Stimulated activated effector memory CD8-positive, alpha-beta T cell treated with anti-CD3 and anti-CD28 coated beads, Interleukin-12 subunit alpha, Interleukin-12 subunit beta, amount 100 ng/mL, for 72 hours (primary cell): ENCODE measurements at regions not wholly inside any gene's neighbourhood (a gene's known extent, or its start where the extent isn't known, plus 50 kb on each side); places are given as distances from the start of the nearest gene placed in this dataset.
"Not testable (repeated sequence)": the region's sequence is repeated elsewhere in the genome, so short reads cannot be mapped to it uniquely, and the experiment has no call there.

Experiments
- ATAC-seq: fragments of 150-1000 bp; cut with Tn5 transposase; 2 replicates; pipeline ENCODE4 v1.10.0; 2021
- DNase-seq, 2 donors: peaks; one replicate each; pipeline ENCODE4 v3.0.0; 2021 to 2022; ENCODE audit warnings: low spot score in 2 of 2
- H3K27ac Mint-ChIP-seq: one replicate; pipeline ENCODE4 v1.8.0; 2022; ENCODE audit warnings: mild to moderate bottlenecking, mixed read lengths
- H3K36me3 Mint-ChIP-seq: one replicate; pipeline ENCODE4 v1.8.0; 2022; ENCODE audit warnings: mild to moderate bottlenecking, mixed read lengths
- H3K4me1 Mint-ChIP-seq: one replicate; pipeline ENCODE4 v1.8.0; 2022; ENCODE audit warnings: mixed read lengths
- H3K4me3 Mint-ChIP-seq: one replicate; pipeline ENCODE4 v1.8.0; 2022; ENCODE audit warnings: mild to moderate bottlenecking, mixed read lengths
- H3K9me3 Mint-ChIP-seq: one replicate; pipeline ENCODE4 v1.8.0; 2022; ENCODE audit warnings: mixed read lengths

DNA sequence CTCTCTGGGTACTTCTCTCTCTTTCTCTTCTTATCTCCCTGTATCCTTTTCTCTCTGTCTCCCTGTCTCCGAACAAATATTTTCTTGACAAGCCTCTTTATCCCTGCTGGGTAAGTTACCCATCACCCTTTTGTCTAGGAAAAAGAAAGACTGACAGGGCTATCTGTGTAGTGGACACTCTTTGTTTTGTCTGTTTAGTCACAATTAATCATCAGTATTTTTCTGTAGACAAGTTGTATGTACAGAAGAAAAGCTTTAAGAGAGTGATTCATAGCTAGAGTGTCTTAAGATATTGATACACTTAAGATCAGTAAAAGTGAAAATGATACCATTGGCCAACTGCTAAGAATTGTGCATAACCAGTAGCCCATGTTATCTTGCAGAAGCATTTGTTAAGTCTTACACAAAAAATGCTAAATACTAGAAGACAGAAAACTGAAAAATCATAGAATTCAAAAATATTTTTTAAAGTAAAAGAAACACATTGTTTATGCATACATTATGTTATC, 1043.8 kb upstream of the EDIL3 start:
- DNase-seq = no peak
- H3K4me3 Mint-ChIP-seq = no peak overlapping the region
- no peaks in the 10 kb centered on the region for H3K4me1 Mint-ChIP-seq
- ATAC-seq = no peak
- H3K9me3 Mint-ChIP-seq = peaks cover 13% of the 10 kb centered on the region
- no peak overlapping the region for H3K27ac Mint-ChIP-seq
- H3K36me3 Mint-ChIP-seq = no peaks in the 10 kb centered on the region

DNA sequence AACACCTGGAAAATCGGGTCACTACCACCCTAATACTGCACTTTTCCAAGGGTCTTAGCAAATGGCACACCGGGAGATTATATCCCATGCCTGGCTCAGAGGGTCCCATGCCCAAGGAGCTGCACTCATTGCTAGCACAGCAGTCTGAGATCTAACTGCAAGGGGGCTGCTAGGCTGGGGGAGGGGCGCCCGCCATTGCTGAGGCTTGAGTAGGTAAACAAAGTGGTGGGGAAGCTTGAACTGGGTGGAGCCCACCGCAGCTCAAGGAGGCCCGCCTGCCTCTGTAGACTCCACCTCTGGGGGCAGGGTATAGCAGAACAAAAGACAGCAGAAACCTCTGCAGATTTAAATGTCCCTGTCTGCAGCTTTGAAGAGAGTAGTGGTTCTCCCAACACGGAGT, 1047.0 kb upstream of the EDIL3 start:
- H3K9me3 Mint-ChIP-seq = peaks cover 11% of the 10 kb centered on the region
- H3K4me3 Mint-ChIP-seq, DNase-seq, ATAC-seq, H3K27ac Mint-ChIP-seq, H3K4me1 Mint-ChIP-seq, H3K36me3 Mint-ChIP-seq: not testable (repeated sequence)

DNA sequence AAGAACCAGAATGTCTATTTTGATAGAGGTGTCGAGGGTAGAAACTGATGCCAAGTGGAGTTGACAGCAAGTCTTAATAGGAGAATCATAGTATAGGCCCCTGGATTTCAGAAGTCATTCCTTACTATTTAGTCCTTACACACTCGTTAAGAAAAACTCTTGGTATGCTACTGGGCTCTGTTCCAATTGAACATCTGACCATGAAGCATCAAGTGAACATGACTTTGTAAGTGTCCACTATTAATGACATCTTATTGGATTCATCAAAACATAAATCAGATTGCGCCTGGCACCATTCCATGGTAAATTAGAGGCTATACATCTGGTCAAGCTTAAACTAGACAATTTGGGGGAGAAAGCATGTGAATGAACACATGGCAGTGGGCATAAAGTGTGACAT, 1056.5 kb upstream of the EDIL3 start:
- Mint-ChIP-seq H3K4me3 (no peak overlapping the region), H3K36me3 (no peaks in the 10 kb centered on the region), H3K4me1 (no peaks in the 10 kb centered on the region), H3K9me3 (peaks cover 15% of the 10 kb centered on the region), H3K27ac (no peak overlapping the region)
- ATAC-seq (no peak), DNase-seq (no peak)

DNA sequence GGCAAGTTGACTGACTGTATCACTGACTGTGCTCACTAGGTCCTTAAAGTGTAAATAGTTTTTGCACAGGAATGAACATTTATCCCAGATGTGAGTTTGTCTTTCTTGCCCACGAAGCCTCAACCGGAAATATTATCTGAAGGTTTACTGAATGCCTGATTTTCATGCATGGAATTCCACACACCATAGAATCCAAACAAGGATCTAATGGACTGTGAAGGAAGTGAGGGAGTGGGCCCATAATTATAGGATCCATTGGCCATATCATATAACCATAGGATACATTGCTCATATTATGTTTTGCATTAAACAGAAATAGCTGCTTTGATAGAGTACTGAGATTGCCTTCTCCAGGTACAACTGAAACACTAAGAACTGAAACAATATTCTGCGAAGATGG, 1057.2 kb upstream of the EDIL3 start:
- no peaks in the 10 kb centered on the region for H3K36me3 Mint-ChIP-seq
- no peak overlapping the region for H3K4me3 Mint-ChIP-seq
- ATAC-seq (no peak), DNase-seq (no peak)
- no peak overlapping the region for H3K27ac Mint-ChIP-seq
- no peaks in the 10 kb centered on the region for H3K4me1 Mint-ChIP-seq
- H3K9me3 Mint-ChIP-seq = peaks cover 15% of the 10 kb centered on the region

DNA sequence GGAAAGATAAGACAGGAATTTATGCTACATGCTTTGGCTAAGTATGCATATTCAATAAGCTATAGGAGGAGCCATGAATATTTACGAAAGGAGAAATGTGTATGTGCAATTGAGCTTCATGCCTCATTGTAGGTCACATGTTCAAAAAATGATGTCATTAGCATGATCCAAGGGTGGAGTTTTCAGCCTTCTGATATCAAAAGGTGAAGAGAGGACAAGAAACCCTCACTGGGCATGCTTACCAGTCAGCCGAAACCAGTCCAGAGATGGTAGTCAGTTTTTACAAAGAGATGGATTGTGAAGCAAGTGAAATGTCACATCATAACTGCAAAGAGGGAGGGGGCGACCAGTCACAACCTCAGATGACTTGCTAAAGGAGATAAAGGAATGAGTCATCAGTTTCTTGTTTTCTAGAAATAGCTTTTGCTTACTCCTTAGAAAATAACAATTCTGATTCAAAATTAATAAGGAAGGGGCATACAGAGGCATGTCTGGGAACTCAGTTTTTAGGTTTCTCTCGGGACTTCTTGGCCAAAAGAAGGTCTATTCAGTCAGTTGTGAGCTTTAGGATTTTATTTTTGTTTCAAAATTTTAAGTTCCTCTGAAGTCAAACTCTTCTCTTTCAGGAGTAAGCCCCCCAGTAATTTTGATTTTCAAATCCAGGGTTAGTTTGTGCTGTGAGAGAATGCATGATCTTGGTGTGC, 1067.8 kb upstream of the EDIL3 start:
- no peak overlapping the region for H3K4me3 Mint-ChIP-seq
- no peak for ATAC-seq
- no peak for DNase-seq
- H3K27ac Mint-ChIP-seq = no peak overlapping the region
- peaks cover 16% of the 10 kb centered on the region for H3K9me3 Mint-ChIP-seq
- H3K4me1 Mint-ChIP-seq = no peaks in the 10 kb centered on the region
- no peaks in the 10 kb centered on the region for H3K36me3 Mint-ChIP-seq

DNA sequence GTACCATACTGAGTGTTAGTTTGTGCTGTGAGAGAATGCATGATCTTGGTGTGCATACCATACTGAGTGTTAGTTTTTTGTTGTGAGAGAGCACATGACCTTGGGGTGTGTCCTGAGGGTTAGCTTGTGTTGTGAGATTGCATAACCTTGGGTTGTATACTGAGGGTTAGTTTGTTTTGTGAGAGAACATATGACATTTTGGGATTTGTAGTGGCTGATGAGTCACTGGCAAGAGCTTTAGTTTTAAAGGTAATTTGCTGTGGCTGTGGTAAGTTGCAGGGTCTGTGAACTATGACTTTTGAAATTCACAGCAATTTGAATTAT, 1068.3 kb upstream of the EDIL3 start:
- Mint-ChIP-seq H3K27ac (no peak overlapping the region), H3K36me3 (no peaks in the 10 kb centered on the region), H3K9me3 (peaks cover 16% of the 10 kb centered on the region), H3K4me1 (no peaks in the 10 kb centered on the region), H3K4me3 (no peak overlapping the region)
- ATAC-seq = no peak
- DNase-seq = no peak

DNA sequence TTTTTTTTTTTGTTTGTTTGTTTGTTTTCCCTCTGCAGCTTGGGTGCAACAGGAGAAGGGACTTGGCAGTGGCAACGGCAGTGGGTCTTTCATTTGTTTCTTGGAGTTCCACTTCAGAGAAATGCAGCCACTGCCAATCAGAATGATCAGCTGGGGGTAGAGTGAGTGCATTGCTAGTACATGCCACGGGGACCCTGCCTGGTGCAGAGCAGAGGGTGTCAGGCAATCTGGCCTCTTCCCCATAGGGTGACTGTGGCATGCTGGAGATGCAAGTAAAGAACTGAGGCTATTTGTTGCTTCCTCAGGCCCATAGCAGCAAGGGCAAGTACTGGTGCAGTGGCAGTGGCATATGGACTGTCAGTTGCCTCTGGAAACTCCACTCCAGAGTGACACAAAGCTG, 1073.6 kb upstream of the EDIL3 start:
- no peaks in the 10 kb centered on the region for H3K4me1 Mint-ChIP-seq
- H3K36me3 Mint-ChIP-seq = no peaks in the 10 kb centered on the region
- no peak for DNase-seq
- no peak for ATAC-seq
- no peak overlapping the region for H3K27ac Mint-ChIP-seq
- peaks cover 11% of the 10 kb centered on the region for H3K9me3 Mint-ChIP-seq
- H3K4me3 Mint-ChIP-seq = no peak overlapping the region

DNA sequence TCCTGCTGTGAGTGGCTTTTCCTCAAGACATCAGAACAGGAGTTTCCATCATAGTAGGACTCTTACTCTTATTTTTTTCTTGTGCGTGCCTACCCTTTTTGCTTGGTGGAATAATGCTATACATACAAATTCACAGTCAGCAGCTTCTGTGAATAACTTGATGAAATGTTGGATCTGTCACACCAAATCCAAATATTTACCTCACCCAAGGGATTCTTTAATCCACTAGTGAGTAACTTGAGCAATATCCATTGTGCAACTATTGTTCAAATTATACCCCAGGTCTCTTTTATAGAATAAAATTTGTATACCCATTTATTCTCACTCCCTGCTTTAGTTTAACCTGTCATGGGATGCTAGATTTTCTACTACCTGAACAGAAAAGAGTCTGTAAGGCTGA, 1078.3 kb upstream of the EDIL3 start:
- no peak for DNase-seq
- ATAC-seq = no peak

DNA sequence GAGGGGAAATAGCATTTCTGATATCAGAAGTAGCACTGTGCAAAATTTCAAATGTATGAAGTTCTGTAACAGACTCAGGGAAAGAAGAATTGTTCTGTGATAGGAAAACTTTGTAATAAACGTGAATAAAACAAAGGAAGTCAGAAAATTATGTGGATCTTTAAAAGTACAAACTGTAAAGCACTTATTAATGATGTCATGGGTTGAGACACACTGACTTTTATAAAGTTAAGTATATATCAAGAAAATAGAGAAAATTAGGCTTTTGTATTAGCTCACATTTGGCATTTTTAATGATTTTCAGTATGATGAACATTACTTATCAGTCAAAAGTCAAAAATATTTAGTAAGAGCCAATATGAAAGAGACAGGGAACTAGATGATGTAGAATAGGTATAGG, 1081.7 kb upstream of the EDIL3 start:
- no peak for DNase-seq
- Mint-ChIP-seq H3K36me3 (no peaks in the 10 kb centered on the region), H3K27ac (no peak overlapping the region), H3K4me3 (no peak overlapping the region), H3K4me1 (no peaks in the 10 kb centered on the region), H3K9me3 (peaks cover 19% of the 10 kb centered on the region)
- no peak for ATAC-seq

More for the DNA sequence above, 1078.3 kb upstream of the EDIL3 start:
- H3K4me3 Mint-ChIP-seq = no peak overlapping the region
- H3K4me1 Mint-ChIP-seq = no peaks in the 10 kb centered on the region
- peaks cover 7% of the 10 kb centered on the region for H3K9me3 Mint-ChIP-seq
- H3K27ac Mint-ChIP-seq = no peak overlapping the region
- no peaks in the 10 kb centered on the region for H3K36me3 Mint-ChIP-seq

DNA sequence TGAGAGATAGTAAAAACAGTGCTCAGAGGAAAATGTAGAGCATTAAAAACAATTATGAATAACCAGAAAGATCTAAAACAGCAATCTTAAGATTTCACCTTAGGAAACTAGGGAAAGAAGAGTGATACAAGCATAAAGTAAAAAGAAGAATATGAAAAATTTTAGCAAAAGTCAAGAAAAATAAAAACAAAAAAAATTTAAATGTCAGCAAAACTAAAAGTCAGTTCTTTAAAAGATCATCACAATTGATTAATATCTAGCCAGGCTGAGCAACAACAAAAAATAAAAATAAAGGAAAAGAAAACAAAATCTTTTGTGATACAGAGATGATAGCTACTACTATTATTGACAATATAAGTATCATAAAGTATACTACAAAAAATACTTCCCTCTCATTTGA, 1088.1 kb upstream of the EDIL3 start:
- no peak overlapping the region for H3K4me3 Mint-ChIP-seq
- ATAC-seq = no peak
- H3K9me3 Mint-ChIP-seq = peaks cover 14% of the 10 kb centered on the region
- no peaks in the 10 kb centered on the region for H3K4me1 Mint-ChIP-seq
- DNase-seq = no peak
- no peak overlapping the region for H3K27ac Mint-ChIP-seq
- no peaks in the 10 kb centered on the region for H3K36me3 Mint-ChIP-seq

DNA sequence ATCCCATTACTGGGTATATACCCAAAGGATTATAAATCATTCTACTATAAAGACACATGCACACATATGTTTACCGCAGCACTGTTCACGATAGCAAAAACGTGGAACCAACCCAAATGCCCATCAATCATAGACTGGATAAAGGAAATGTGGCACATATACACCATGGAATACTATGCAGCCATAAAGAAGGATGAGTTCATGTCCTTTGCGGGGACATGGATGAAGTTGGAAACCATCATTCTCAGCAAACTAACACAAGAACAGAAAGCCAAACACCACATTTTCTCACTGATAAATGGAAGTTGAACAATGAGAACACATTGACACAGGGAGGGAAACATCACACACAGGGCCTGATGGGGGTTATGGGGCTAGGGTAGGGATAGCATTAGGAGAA, 1090.5 kb upstream of the EDIL3 start:
- not testable (repeated sequence) for H3K36me3 Mint-ChIP-seq, H3K4me1 Mint-ChIP-seq, H3K27ac Mint-ChIP-seq, DNase-seq, H3K4me3 Mint-ChIP-seq, ATAC-seq, H3K9me3 Mint-ChIP-seq

DNA sequence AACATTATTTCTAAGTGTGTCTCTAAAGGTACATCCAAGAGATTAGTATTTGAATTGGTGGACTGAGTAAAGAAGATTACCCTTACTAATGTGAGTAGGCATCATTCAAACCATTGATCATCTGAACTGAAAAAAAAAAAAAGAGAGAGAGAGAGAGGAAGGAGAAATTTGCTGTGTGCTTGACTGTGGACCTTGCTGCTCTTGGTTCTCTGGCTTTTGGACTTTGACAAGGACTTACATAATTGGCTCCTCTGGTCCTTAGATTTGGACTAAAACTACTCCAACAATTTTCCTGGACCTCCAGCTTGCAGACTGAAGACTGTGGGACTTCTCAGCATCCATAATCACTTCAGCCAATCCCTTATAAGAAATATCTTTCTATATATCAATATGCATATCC, 1091.9 kb upstream of the EDIL3 start:
- Mint-ChIP-seq H3K9me3 (peaks cover 7% of the 10 kb centered on the region), H3K4me1 (no peaks in the 10 kb centered on the region), H3K27ac (no peak overlapping the region), H3K36me3 (no peaks in the 10 kb centered on the region), H3K4me3 (no peak overlapping the region)
- ATAC-seq (no peak), DNase-seq (no peak)

DNA sequence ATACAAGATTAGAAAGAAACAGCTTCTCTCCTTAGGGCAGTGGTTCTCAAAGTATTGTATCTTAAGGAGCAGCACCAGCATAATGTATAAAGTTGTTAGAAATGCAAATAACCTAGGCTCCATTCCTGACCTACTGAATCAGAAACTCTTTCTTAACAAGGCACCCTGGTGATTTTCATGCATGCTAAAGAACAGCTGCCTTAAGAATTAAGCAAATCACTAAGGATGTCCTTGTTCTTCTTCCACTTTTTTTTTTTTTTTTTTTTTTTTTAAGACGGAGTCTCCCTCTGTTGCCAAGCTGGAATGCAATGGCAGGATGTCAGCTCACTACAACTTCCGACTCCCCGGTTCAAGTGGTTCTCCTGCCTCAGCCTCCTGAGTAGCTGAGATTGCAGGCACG, 1095.2 kb upstream of the EDIL3 start:
- Mint-ChIP-seq H3K27ac (no peak overlapping the region), H3K4me1 (no peaks in the 10 kb centered on the region), H3K36me3 (no peaks in the 10 kb centered on the region), H3K4me3 (no peak overlapping the region), H3K9me3 (peaks cover 8% of the 10 kb centered on the region)
- DNase-seq (no peak), ATAC-seq (no peak)

DNA sequence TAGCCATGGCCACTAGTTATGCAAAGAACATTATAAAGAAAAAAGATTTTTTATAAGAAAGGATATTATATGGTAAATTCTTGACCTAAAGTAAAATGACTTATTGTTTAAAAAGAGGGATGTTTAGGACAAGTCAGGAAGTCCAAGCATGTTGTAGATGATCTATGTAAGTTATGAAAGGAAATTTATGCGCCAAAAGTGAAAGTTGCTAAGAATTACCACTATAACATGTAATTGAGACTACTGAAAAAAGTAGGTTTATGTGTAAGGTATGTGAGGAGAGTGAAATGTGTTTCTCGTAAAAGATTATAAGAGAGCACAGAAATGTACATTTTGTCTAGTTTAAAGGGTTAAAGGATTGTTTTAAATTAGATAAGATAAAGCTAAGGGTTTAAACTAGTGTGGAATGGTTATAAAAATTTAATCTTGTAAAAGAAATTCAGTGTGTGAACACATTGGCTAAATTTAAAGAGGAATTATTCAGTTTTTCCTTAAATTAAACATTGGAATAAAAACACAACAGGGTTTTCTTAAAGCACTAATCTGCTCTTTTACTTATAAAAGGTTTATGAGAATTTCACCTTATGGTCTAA, 1100.4 kb upstream of the EDIL3 start:
- Mint-ChIP-seq H3K36me3 (no peaks in the 10 kb centered on the region), H3K4me3 (no peak overlapping the region), H3K27ac (no peak overlapping the region), H3K9me3 (peaks cover 13% of the 10 kb centered on the region), H3K4me1 (no peaks in the 10 kb centered on the region)
- DNase-seq (no peak), ATAC-seq (no peak)

DNA sequence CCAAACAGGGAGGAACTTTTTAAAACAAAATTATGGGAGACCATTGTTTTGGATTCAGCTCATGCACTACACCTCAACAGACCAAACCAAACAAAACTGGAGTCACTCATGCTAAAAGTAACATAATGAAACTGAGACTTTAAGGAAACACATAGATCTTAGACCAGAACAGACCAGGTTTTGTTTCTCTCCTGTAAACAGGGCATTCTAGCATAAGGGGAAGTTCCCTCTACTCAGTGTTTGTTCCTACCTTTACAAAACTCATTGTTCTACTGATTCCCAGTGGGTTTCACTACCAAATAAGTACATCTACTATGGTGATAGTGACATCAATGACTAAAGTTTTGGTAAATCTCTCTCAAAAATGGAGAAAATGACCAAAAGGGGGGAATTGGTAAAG, 1103.6 kb upstream of the EDIL3 start:
- Mint-ChIP-seq H3K4me1 (no peaks in the 10 kb centered on the region), H3K36me3 (no peaks in the 10 kb centered on the region), H3K27ac (no peak overlapping the region), H3K4me3 (no peak overlapping the region), H3K9me3 (peaks cover 13% of the 10 kb centered on the region)
- DNase-seq = no peak
- no peak for ATAC-seq

DNA sequence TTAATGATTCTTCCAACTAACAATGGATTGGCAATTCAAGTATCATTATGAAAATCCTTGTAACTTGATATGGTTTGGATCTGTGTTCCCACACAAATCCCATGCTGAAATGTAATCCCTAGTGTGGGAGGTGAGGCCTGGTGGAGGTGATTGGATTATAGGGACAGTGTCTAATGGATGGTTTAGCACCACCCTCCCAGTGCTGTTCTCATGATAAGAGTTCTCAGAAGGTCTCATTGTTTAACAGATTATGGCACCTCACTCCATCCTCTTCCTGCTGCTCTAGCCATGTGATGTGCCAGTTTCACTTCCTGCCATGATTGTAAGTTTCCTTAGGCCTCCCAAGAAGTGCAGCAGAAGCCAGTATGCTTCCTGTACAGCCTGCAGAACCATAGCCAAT, 1116.2 kb upstream of the EDIL3 start:
- Mint-ChIP-seq H3K4me1 (no peaks in the 10 kb centered on the region), H3K27ac (no peak overlapping the region), H3K9me3 (peaks cover 16% of the 10 kb centered on the region), H3K36me3 (no peaks in the 10 kb centered on the region), H3K4me3 (no peak overlapping the region)
- ATAC-seq (no peak), DNase-seq (no peak)
